Heart left ventricle (tissue), 13 donors: ENCODE measurements at regions not wholly inside any gene's neighbourhood (a gene's known extent, or its start where the extent isn't known, plus 50 kb on each side); places are given as distances from the start of the nearest gene placed in this dataset.

Experiments
- POLR2A ChIP-seq, 2 donors: fragments of 450-650 bp; IDR thresholded peaks; one replicate each; pipeline ENCODE4 v1.6.1; 2017; ENCODE audit warnings: antibody characterized with exemption in 2 of 2, mild to moderate bottlenecking in 2 of 2, moderate library complexity in 2 of 2
- TF ChIP-seq, protein P1 (sequence below), 12 donors: fragments of 200-600 bp; sonication (generic) in 4 of 12; IDR thresholded peaks; one replicate each; pipeline versions ENCODE4 v1.5.0 to v1.8.0; 2018 to 2022; ENCODE audit warnings: antibody characterized with exemption in 12 of 12, mild to moderate bottlenecking in 5 of 12
- donor health status: ischemic (EF 13 %, LVEDD 7.1; RV severe dilation, severe dysfunction).
- donor health status: DM: no; HTN: yes; CAD: no.
- donor health status: DM: no; HTN: no; CAD: no.
- donor health status: ischemic (EF 25% LVEDD 6.9; RV normal size, moderate dysfunction).
- donor health status: ischemic (EF 25% LVEDD 5.7; RV mildly dilated, moderate dysfunction).
- donor health status: ischemic (EF 35%, LVEDD 5.7; RV mildly dilated, moderate dysfunction).
- donor health status: nonischemic (EF 11% LVEDD 7.7; RV severe dilation, severe dysfunction).
- donor health status: DM: yes; HTN: yes; CAD: no.
- donor health status: PGD.
- donor health status: ischemic (EF 29% LVEDD 5.4; RV normal size, mild dysfunction).
- donor health status: nonischemic (EF 23%, LVEDD 6.1; RV moderate dilation, normal function).

DNA sequence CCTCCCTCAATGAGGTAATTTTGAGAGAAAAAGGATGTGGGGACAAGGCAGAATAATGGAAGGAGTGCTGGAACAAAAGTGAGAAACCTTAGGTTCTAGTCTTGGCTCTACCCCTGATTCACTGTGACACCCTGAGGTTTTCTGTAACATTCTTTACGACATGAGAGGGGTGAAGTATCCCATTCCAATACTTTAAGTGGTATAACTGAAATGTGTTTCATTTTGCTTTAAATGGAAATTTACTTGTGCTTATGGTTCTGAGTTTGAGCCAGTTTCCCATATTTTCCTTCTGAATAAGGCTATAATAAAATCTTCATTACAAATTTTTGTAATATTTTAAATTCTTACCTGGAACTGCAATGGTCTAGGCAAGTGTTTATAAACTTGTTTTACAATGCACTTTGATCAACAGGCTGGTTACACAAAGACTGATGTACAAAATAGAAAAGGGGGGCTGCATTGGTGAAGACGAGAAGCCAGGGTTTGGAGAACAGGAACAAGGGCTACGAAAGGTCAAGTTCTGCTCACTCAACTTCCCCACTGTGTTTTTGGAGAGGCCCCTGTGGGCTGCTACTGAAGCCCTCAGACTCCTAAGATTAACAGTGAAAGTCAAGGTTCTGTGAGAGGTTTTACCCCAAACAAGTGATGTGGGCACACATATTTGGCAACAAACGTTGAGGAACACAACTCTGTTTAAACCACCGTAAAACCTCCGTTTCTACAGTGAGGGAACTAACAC lies 171.9 kb upstream of the ELL2 start:
- TF ChIP-seq, protein P1, sequence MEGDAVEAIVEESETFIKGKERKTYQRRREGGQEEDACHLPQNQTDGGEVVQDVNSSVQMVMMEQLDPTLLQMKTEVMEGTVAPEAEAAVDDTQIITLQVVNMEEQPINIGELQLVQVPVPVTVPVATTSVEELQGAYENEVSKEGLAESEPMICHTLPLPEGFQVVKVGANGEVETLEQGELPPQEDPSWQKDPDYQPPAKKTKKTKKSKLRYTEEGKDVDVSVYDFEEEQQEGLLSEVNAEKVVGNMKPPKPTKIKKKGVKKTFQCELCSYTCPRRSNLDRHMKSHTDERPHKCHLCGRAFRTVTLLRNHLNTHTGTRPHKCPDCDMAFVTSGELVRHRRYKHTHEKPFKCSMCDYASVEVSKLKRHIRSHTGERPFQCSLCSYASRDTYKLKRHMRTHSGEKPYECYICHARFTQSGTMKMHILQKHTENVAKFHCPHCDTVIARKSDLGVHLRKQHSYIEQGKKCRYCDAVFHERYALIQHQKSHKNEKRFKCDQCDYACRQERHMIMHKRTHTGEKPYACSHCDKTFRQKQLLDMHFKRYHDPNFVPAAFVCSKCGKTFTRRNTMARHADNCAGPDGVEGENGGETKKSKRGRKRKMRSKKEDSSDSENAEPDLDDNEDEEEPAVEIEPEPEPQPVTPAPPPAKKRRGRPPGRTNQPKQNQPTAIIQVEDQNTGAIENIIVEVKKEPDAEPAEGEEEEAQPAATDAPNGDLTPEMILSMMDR (IDR thresholded peaks at IDR 0.05) = no peak
- no peak for TF ChIP-seq POLR2A (IDR thresholded peaks at IDR 0.05)
